GM19463 (cell line): ENCODE measurements at regions not wholly inside any gene's neighbourhood (a gene's known extent, or its start where the extent isn't known, plus 50 kb on each side); places are given as distances from the start of the nearest gene placed in this dataset.
"Not testable (repeated sequence)": the region's sequence is repeated elsewhere in the genome, so short reads cannot be mapped to it uniquely, and the experiment has no call there.

Experiments used
- ATAC-seq: cut with Tn5 transposase; IDR thresholded peaks from one replicate; pipeline ENCODE4 v1.9.1; 2021; ENCODE audit warnings: mild to moderate bottlenecking, moderate library complexity; ENCODE audit not compliant: unreplicated experiment

GRCh38 chr3:34102288-34102687 lies 303.9 kb downstream of the PDCD6IP start:
- no peak for ATAC-seq

GRCh38 chr3:34106379-34106778 lies 307.9 kb downstream of the PDCD6IP start:
- ATAC-seq = no peak

- peak; percentile 32 for ATAC-seq
Measured at GRCh38 chr3:34106879-34107278, 308.4 kb downstream of the PDCD6IP start.

- ATAC-seq = peak; percentile 52
Measured at GRCh38 chr3:34107669-34108068, 309.2 kb downstream of the PDCD6IP start.

- no peak for ATAC-seq
Measured at GRCh38 chr3:34109021-34109420, 310.6 kb downstream of the PDCD6IP start.

- peak; percentile 34 for ATAC-seq
Measured at GRCh38 chr3:34109846-34110245, 311.4 kb downstream of the PDCD6IP start.

GRCh38 chr3:34111361-34111760 lies 312.9 kb downstream of the PDCD6IP start:
- no peak for ATAC-seq

- not testable (repeated sequence) for ATAC-seq
Measured at GRCh38 chr3:34112261-34112660, 313.8 kb downstream of the PDCD6IP start.

- ATAC-seq = no peak
Measured at GRCh38 chr3:34131091-34131490, 332.7 kb downstream of the PDCD6IP start.

- ATAC-seq = no peak
Measured at GRCh38 chr3:34132069-34132692, 333.8 kb downstream of the PDCD6IP start.

GRCh38 chr3:34139566-34139965 lies 341.1 kb downstream of the PDCD6IP start:
- ATAC-seq = no peak

- no peak for ATAC-seq
Measured at GRCh38 chr3:34140616-34141015, 342.2 kb downstream of the PDCD6IP start.

- ATAC-seq = no peak
Measured at GRCh38 chr3:34141841-34142337, 343.5 kb downstream of the PDCD6IP start.

GRCh38 chr3:34145796-34146195 lies 347.4 kb downstream of the PDCD6IP start:
- ATAC-seq = no peak

GRCh38 chr3:34146596-34146995 lies 348.2 kb downstream of the PDCD6IP start:
- ATAC-seq = no peak

GRCh38 chr3:34150992-34151391 lies 352.6 kb downstream of the PDCD6IP start:
- peak; percentile 51 for ATAC-seq

- no peak for ATAC-seq
Measured at GRCh38 chr3:34152656-34153055, 354.2 kb downstream of the PDCD6IP start.

- ATAC-seq = no peak
Measured at GRCh38 chr3:34155108-34155507, 356.7 kb downstream of the PDCD6IP start.

GRCh38 chr3:34155666-34156065 lies 357.2 kb downstream of the PDCD6IP start:
- no peak for ATAC-seq

- ATAC-seq = no peak
Measured at GRCh38 chr3:34157491-34157890, 359.1 kb downstream of the PDCD6IP start.

- no peak for ATAC-seq
Measured at GRCh38 chr3:34159613-34160420, 361.4 kb downstream of the PDCD6IP start.

- ATAC-seq = not testable (repeated sequence)
Measured at GRCh38 chr3:34169636-34170035, 371.2 kb downstream of the PDCD6IP start.
